NCI-H226 (cell line): ENCODE measurements at regions not wholly inside any gene's neighbourhood (a gene's known extent, or its start where the extent isn't known, plus 50 kb on each side); places are given as distances from the start of the nearest gene placed in this dataset.
A peak's percentile ranks its signal among the peaks of the same experiment; 100 is the strongest.

Experiments
- DNase-seq: peaks from one replicate; pipeline ENCODE4 v3.0.0-alpha.2; 2015

DNA sequence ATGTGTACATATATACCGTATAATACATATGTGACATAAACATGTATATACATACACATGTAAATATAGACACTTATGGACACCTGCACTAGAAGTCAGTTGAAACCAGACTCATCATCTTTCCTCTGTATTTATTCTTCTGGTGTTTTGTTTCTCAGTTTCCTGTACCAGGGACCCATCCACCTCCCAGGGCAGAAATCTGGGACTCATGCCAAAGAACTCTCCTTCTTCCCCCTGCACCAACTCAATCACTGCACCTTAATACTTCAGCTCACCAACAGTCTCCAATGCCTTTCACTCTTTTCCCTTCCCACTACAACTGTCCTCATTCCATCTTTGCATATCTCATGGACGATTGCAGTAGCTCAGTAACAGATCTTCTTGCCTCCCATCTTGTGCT is 428.0 kb downstream of the FBXO15 start:
- DNase-seq: peak; percentile 27

GRCh38 chr18:73717570-73717969 is 430.1 kb downstream of the FBXO15 start:
- no peak for DNase-seq

GRCh38 chr18:73715210-73715670 is 432.4 kb downstream of the FBXO15 start:
- DNase-seq: peak; percentile 84

DNA sequence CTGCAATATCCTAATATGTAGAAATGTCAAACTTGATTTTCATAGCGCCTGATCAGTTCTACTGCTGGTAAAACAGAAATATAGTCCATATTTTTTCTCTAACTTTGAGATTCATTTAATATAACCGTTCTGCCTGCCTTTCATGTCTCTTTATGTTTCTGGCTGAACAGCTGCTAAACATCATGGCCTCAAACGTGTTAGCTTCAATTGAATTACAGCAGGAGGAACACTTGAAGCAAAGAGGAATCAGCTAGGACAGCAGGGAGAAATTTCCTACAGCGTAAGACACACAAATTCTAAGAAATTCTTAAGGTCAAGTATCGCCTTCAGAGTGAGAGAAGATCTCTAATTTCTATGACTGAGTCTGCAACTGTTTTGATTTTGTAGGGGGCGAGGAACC is 433.2 kb downstream of the FBXO15 start:
- DNase-seq: no peak

- no peak for DNase-seq
Measured at GRCh38 chr18:73711256-73711655, 436.4 kb downstream of the FBXO15 start.

GRCh38 chr18:73708591-73708990 is 439.0 kb downstream of the FBXO15 start:
- DNase-seq: no peak

DNA sequence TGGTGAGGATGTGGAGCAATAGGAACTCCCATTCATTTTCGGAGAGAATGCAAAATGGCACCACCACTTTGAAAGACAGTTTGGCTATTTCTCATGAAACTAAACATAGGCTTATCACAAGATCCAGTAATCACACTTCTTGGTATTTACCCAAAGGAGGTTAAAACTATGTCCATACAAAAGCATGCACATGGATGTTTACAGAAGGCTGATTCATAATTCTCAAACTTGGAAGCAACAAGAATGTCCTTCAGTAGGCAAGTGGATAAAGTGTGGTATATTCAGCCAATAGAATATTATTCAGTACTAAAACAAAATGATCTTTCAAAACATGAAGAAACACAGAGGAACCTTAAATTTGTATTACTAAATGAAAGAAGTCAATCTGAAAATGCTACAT is 440.6 kb downstream of the FBXO15 start:
- no peak for DNase-seq

DNA sequence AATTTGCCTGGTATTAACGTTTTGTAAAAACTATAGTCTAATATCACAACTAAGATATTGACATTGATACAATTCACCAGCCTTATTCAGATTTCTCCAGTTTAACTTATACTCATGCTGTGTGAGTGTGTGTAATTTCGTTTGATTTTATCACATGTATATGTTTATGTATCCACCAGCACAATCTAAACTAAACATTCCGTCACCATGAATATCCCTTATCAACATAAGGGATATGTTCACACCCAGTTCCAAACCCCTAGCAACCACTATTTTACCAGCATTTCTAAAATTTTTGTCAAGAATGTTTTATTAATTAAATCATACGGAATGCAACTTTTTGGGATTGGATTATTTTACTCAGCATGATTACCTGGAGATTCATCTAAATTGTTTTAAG is 450.3 kb downstream of the FBXO15 start:
- no peak for DNase-seq

DNA sequence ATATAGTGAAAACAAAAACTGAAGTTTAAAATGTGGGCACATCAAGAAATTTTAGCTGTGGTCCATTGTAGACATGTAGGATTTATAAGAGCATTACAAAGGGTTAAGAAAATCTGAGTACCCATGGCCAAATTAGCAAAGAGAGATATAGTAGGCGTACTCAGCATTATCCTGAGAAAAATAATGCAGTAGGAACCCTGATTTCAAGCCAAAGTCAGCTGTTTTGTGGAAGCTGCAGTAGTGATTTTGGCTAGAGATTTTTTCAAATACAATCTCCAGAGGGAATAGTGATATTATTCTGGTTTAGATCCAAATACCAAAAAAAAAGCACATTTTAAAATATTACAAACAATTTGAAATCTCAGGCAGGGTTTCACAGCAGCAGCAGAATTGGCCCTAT is 450.9 kb downstream of the FBXO15 start:
- DNase-seq: no peak

GRCh38 chr18:73696171-73696570 is 451.5 kb downstream of the FBXO15 start:
- DNase-seq: no peak

GRCh38 chr18:73693091-73693490 is 454.5 kb downstream of the FBXO15 start:
- DNase-seq: no peak

DNA sequence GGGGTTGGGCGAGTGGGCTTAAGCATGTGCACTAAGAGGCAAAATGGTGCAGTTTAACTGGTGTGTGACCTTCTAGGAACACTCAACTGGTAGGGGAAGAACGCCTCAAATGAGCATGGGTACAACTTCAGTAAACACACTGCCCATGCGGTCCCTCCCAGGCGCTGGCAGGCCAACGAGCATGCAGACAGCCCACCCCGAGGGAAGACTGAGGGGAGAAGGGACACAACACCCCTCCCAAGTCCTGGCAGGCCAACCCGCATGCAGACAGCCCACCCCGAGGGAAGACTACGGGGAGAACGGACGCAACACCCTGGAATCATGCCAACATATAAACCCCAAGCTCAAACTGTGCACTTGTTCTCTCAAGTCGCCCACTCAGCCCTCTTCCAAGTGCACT is 456.0 kb downstream of the FBXO15 start:
- DNase-seq: no peak

GRCh38 chr18:73691118-73691517 is 456.5 kb downstream of the FBXO15 start:
- no peak for DNase-seq

- DNase-seq: no peak
Measured at GRCh38 chr18:73690222-73690621, 457.4 kb downstream of the FBXO15 start.

- DNase-seq: peak; percentile 3
Measured at GRCh38 chr18:73688851-73689711, 458.6 kb downstream of the FBXO15 start.

DNA sequence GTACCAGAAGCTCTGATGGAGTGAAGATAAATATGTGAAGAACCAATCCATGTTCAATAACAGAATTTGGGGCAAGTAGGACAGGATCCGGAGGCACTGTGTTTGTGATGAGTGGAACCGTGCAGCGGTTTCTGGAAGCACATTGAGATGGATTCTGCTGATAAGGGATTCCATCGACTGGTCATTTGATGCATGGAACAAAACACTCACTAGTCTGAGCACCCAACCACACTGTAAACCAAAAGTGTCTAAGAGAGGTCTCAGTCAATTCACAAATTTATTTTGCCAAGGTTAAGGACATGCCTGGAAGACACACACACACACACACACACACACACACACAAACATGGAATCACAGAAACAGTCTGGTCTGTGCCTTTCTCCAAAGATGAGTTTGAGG is 459.5 kb downstream of the FBXO15 start:
- no peak for DNase-seq

DNA sequence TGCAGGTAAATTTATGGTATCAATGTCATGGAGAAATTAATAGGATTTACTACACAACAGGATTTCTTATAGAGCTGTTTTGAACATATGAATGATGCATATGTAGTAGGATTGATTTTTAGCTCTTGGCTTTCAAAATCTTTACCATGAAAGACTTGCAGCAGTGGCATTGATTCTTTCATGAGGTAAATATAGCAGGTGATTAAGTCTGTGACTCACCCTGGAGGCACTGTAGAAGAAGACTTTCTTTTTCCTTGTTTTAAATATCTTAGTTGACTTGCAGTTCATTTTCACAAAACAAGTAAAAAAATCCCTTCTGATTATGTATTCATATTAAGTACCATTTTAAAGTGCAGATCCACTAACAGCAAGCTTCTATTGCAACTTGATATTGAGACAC is 463.0 kb downstream of the FBXO15 start:
- no peak for DNase-seq

DNA sequence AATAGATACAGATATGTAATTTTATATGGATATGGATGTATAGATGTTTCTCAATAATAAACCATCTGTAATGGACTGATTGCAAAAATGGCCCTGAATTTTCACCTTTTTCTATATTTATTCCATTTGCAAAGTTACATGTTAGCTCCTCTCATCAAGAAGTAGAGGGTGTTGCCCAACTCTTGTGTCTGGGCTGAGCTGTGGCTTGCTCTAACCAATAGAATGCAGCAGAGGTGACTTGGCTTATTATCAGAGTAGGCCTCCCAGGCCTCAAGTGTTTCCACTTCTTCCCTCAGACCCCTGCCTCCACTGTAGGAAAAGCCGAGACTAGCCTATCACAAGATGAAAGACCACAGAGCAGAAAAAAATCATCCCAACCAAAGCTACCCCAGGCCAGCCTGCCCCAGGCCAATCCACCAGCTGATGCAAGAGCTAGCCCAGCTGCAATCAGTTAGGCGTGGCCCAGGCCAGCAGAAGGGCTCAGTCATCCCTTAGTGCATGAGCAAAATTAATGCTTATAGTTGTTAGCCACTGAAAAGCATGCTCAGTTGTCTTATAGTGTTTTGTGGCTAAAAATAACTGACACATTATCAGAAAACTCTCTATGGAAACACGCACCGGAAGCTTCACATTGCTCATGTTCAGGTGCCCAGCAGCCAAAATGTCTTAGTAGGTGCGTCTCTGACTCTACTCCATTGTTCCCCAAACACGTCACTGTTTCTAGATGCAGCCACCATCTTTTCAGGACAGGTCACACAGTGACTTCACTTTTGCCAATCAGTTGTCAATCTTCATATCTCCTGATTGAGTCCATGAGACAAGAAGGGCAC is 464.0 kb downstream of the FBXO15 start:
- DNase-seq: peak; percentile 46

- no peak for DNase-seq
Measured at GRCh38 chr18:73681912-73682311, 465.7 kb downstream of the FBXO15 start.

GRCh38 chr18:73681398-73681797 is 466.2 kb downstream of the FBXO15 start:
- DNase-seq: no peak

GRCh38 chr18:73679941-73680712 is 467.5 kb downstream of the FBXO15 start:
- peak; percentile 59 for DNase-seq

- peak; percentile 29 for DNase-seq
Measured at GRCh38 chr18:73677450-73677849, 470.2 kb downstream of the FBXO15 start.
